GM12892 (cell line): ENCODE measurements at regions not wholly inside any gene's neighbourhood (a gene's known extent, or its start where the extent isn't known, plus 50 kb on each side); places are given as distances from the start of the nearest gene placed in this dataset.

ENCODE experiments used
- POLR2A ChIP-seq: IDR thresholded peaks from 2 replicates; pipeline ENCODE4 v1.6.1; 2011; ENCODE audit warnings: low read depth, low read length, control low read depth
- POLR2AphosphoS5 ChIP-seq: IDR thresholded peaks from 2 replicates; pipeline ENCODE4 v1.6.1; 2011; ENCODE audit warnings: low read depth, low read length, control low read depth
- TAF1 ChIP-seq: IDR thresholded peaks from 2 replicates; pipeline ENCODE4 v1.6.1; 2011; ENCODE audit warnings: low read depth, mild to moderate bottlenecking, control low read depth, low read length, borderline replicate concordance

- TF ChIP-seq POLR2AphosphoS5 = no peak
- TF ChIP-seq POLR2A = no peak
- TF ChIP-seq TAF1 = no peak
These were observed 549.9 kb upstream of the LRATD1 start for GRCh38 chr2:14082640-14083039.
